ENCODE measurements at regions not wholly inside any gene's neighbourhood (a gene's known extent, or its start where the extent isn't known, plus 50 kb on each side); places are given as distances from the start of the nearest gene placed in this dataset.

GRCh38 chr9:13759551-13759950, 480.1 kb upstream of the MPDZ start:
- no peak for DNase-seq (ENCODE audit: extremely low spot score)
- no peak for TF ChIP-seq CTCF (IDR thresholded peaks at IDR 0.05)
- TF ChIP-seq EP300 (IDR thresholded peaks at IDR 0.05): no peak
- TF ChIP-seq POLR2AphosphoS5 (IDR thresholded peaks at IDR 0.05): no peak
- TF ChIP-seq POLR2A (IDR thresholded peaks at IDR 0.05; ENCODE audit: low read depth): no peak
- intact Hi-C loops (cut with DNase I): no loop called here

GRCh38 chr9:13758936-13759335, 479.4 kb upstream of the MPDZ start:
- Histone ChIP-seq H3K36me3 (no peaks in the 10 kb centered on the region), H3K9me3 (no peaks in the 10 kb centered on the region), H3K4me3 (no peak overlapping the region), H3K4me1 (no peaks in the 10 kb centered on the region), H3K27ac (replicated peaks in 1 of 4) (no peak overlapping the region), H3K27me3 (no peaks in the 10 kb centered on the region)
- DNase-seq (ENCODE audit: extremely low spot score): no peak
- intact Hi-C loops (cut with DNase I): no loop called here
- 66% methylated on average over 7 of the region's 9 CpGs for WGBS
- TF ChIP-seq POLR2A (IDR thresholded peaks at IDR 0.05; ENCODE audit: low read depth): no peak
- no peak for TF ChIP-seq POLR2AphosphoS5 (IDR thresholded peaks at IDR 0.05)
- no peak for TF ChIP-seq EP300 (IDR thresholded peaks at IDR 0.05)
- TF ChIP-seq CTCF (IDR thresholded peaks at IDR 0.05): no peak

More at GRCh38 chr9:13759551-13759950, 480.1 kb upstream of the MPDZ start:
- no peaks in the 10 kb centered on the region for H3K4me1 ChIP-seq
- no peak overlapping the region for H3K4me3 ChIP-seq
- WGBS: 93% methylated on average over 3 of the region's 3 CpGs
- no peak overlapping the region for H3K27ac ChIP-seq (replicated peaks in 1 of 4)
- no peaks in the 10 kb centered on the region for H3K27me3 ChIP-seq
- H3K36me3 ChIP-seq: no peaks in the 10 kb centered on the region
- H3K9me3 ChIP-seq: no peaks in the 10 kb centered on the region

- Histone ChIP-seq H3K27ac (replicated peaks in 1 of 4) (no peak overlapping the region), H3K36me3 (no peaks in the 10 kb centered on the region), H3K4me1 (no peaks in the 10 kb centered on the region), H3K27me3 (no peaks in the 10 kb centered on the region), H3K4me3 (no peak overlapping the region), H3K9me3 (no peaks in the 10 kb centered on the region)
- intact Hi-C loops (cut with DNase I): no loop called here
- DNase-seq (ENCODE audit: extremely low spot score): no peak
- no peak for TF ChIP-seq CTCF (IDR thresholded peaks at IDR 0.05)
- WGBS: 91% methylated on average over 4 of the region's 4 CpGs
Observed at GRCh38 chr9:13756943-13757342, 477.5 kb upstream of the MPDZ start.

GRCh38 chr9:13755551-13755950, 476.1 kb upstream of the MPDZ start:
- Histone ChIP-seq H3K27ac (replicated peaks in 1 of 4) (no peak overlapping the region), H3K36me3 (no peaks in the 10 kb centered on the region), H3K27me3 (no peaks in the 10 kb centered on the region), H3K9me3 (no peaks in the 10 kb centered on the region), H3K4me3 (no peak overlapping the region), H3K4me1 (no peaks in the 10 kb centered on the region)
- 83% methylated on average over 1 of the region's 1 CpG for WGBS
- intact Hi-C loops (cut with DNase I): no loop called here
- no peak for DNase-seq (ENCODE audit: extremely low spot score)
- no peak for TF ChIP-seq POLR2AphosphoS5 (IDR thresholded peaks at IDR 0.05)
- no peak for TF ChIP-seq POLR2A (IDR thresholded peaks at IDR 0.05; ENCODE audit: low read depth)
- TF ChIP-seq EP300 (IDR thresholded peaks at IDR 0.05): no peak
- TF ChIP-seq CTCF (IDR thresholded peaks at IDR 0.05): no peak

GRCh38 chr9:13750639-13751038, 471.1 kb upstream of the MPDZ start:
- Histone ChIP-seq H3K4me1 (no peaks in the 10 kb centered on the region), H3K27me3 (no peaks in the 10 kb centered on the region), H3K36me3 (no peaks in the 10 kb centered on the region), H3K4me3 (no peak overlapping the region), H3K27ac (replicated peaks in 1 of 4) (no peak overlapping the region), H3K9me3 (no peaks in the 10 kb centered on the region)
- intact Hi-C loops (cut with DNase I): no loop called here
- DNase-seq (ENCODE audit: extremely low spot score): no peak
- TF ChIP-seq CTCF (IDR thresholded peaks at IDR 0.05) (no peak), POLR2A (IDR thresholded peaks at IDR 0.05; ENCODE audit: low read depth) (no peak), POLR2AphosphoS5 (IDR thresholded peaks at IDR 0.05) (no peak), EP300 (IDR thresholded peaks at IDR 0.05) (no peak)
- WGBS: 98% methylated on average over 3 of the region's 3 CpGs

Data from esophagus muscularis mucosa (tissue), 4 donors.